H9 (cell line): ENCODE measurements at regions not wholly inside any gene's neighbourhood (a gene's known extent, or its start where the extent isn't known, plus 50 kb on each side); places are given as distances from the start of the nearest gene placed in this dataset.

Experiments
- DNase-seq: peaks from one replicate; pipeline ENCODE4 v3.0.0-alpha.2; 2017
- H2AFZ ChIP-seq: one replicate; pipeline ENCODE4 v1.6.1; 2013; ENCODE audit warnings: mild to moderate bottlenecking, low read length, control low read depth, moderate library complexity
- H2AK5ac ChIP-seq: 2 replicates; pipeline ENCODE4 v1.6.1; 2013; ENCODE audit warnings: low read length, control low read depth, mixed read lengths; ENCODE audit not compliant: insufficient read length
- H2BK120ac ChIP-seq: one replicate; pipeline ENCODE4 v1.6.1; 2013; ENCODE audit warnings: low read depth, mild to moderate bottlenecking, low read length, control low read depth, inconsistent platforms; ENCODE audit not compliant: poor library complexity, severe bottlenecking
- H2BK12ac ChIP-seq: 2 replicates; pipeline ENCODE4 v1.6.1; 2013; ENCODE audit warnings: low read length, control low read depth, mixed read lengths, low read depth; ENCODE audit not compliant: insufficient read length
- H2BK15ac ChIP-seq: 2 replicates; pipeline ENCODE4 v1.6.1; 2013; ENCODE audit warnings: low read depth, low read length, control low read depth
- H2BK20ac ChIP-seq: one replicate; pipeline ENCODE4 v1.6.1; 2013; ENCODE audit warnings: low read depth, mild to moderate bottlenecking, low read length, control low read depth, inconsistent platforms; ENCODE audit not compliant: poor library complexity, severe bottlenecking
- H2BK5ac ChIP-seq: 2 replicates; pipeline ENCODE4 v1.6.1; 2013; ENCODE audit warnings: low read length, control low read depth, mixed read lengths; ENCODE audit not compliant: insufficient read length
- H3K14ac ChIP-seq: 2 replicates; pipeline ENCODE4 v1.6.1; 2013; ENCODE audit warnings: low read length, control low read depth; ENCODE audit not compliant: insufficient read depth
- H3K18ac ChIP-seq: 2 replicates; pipeline ENCODE4 v1.6.1; 2013; ENCODE audit warnings: low read depth, mild to moderate bottlenecking, mixed read lengths, low read length, control low read depth; ENCODE audit not compliant: insufficient read length
- H3K23ac ChIP-seq: 2 replicates; pipeline ENCODE4 v1.6.1; 2013; ENCODE audit warnings: low read length, control low read depth, mixed read lengths, low read depth; ENCODE audit not compliant: insufficient read length
- H3K23me2 ChIP-seq: 2 replicates; pipeline ENCODE4 v1.6.1; 2013; ENCODE audit warnings: low read depth, mild to moderate bottlenecking, mixed read lengths, low read length, control low read depth; ENCODE audit not compliant: insufficient read length, poor library complexity, severe bottlenecking
- H3K27ac ChIP-seq: 2 replicates; pipeline ENCODE4 v1.5.1; 2013; ENCODE audit warnings: low read length, control low read depth, mixed read lengths, low read depth; ENCODE audit not compliant: insufficient read length
- H3K27me3 ChIP-seq: 2 replicates; pipeline ENCODE4 v1.6.1; 2013; ENCODE audit warnings: low read length, control low read depth, inconsistent platforms; ENCODE audit not compliant: insufficient read depth
- H3K4ac ChIP-seq: 2 replicates; pipeline ENCODE4 v1.6.1; 2013; ENCODE audit warnings: low read depth, mild to moderate bottlenecking, control low read depth, inconsistent platforms, low read length, moderate library complexity
- H3K4me1 ChIP-seq: 2 replicates; pipeline ENCODE4 v1.6.1; 2013; ENCODE audit warnings: low read length, control low read depth, inconsistent platforms; ENCODE audit not compliant: insufficient read depth
- H3K4me2 ChIP-seq: 2 replicates; pipeline ENCODE4 v1.6.1; 2013; ENCODE audit warnings: low read length, control low read depth, mixed read lengths; ENCODE audit not compliant: insufficient read length, insufficient read depth
- H3K56ac ChIP-seq: 2 replicates; pipeline ENCODE4 v1.6.1; 2013; ENCODE audit warnings: low read depth, mild to moderate bottlenecking, mixed read lengths, low read length, control low read depth; ENCODE audit not compliant: insufficient read length
- H3K79me1 ChIP-seq: 2 replicates; pipeline ENCODE4 v1.6.1; 2013; ENCODE audit warnings: low read depth, mild to moderate bottlenecking, moderate library complexity, low read length, control low read depth, inconsistent platforms; ENCODE audit not compliant: insufficient read depth, poor library complexity, severe bottlenecking
- H3K79me2 ChIP-seq: 2 replicates; pipeline ENCODE4 v1.6.1; 2013; ENCODE audit warnings: low read length, control low read depth, inconsistent platforms; ENCODE audit not compliant: insufficient read depth
- H3K9ac ChIP-seq: 2 replicates; pipeline ENCODE4 v1.6.1; 2013; ENCODE audit warnings: low read length, control low read depth, mixed read lengths; ENCODE audit not compliant: insufficient read length; ENCODE audit errors: extremely low read depth
- H3K9me3 ChIP-seq: one replicate; pipeline ENCODE4 v1.6.1; 2013; ENCODE audit warnings: low read depth, low read length, inconsistent platforms; ENCODE audit not compliant: control insufficient read depth
- H3T11ph ChIP-seq: one replicate; pipeline ENCODE4 v1.6.1; 2013; ENCODE audit warnings: mild to moderate bottlenecking, low read length, control low read depth, inconsistent platforms
- H4K20me1 ChIP-seq: one replicate; pipeline ENCODE4 v1.6.1; 2013; ENCODE audit not compliant: control insufficient read depth, insufficient read length, insufficient read depth
- H4K5ac ChIP-seq: 2 replicates; pipeline ENCODE4 v1.6.1; 2013; ENCODE audit warnings: low read depth, mild to moderate bottlenecking, mixed read lengths, low read length, control low read depth; ENCODE audit not compliant: insufficient read length
- H4K8ac ChIP-seq: replicated peaks from 2 replicates; pipeline ENCODE4 v1.6.1; 2013; ENCODE audit warnings: low read length, control low read depth, mixed read lengths, low read depth; ENCODE audit not compliant: insufficient read length
- H4K91ac ChIP-seq: 2 replicates; pipeline ENCODE4 v1.6.1; 2013; ENCODE audit warnings: low read depth, mild to moderate bottlenecking, moderate library complexity, mixed read lengths, low read length, control low read depth; ENCODE audit not compliant: insufficient read length
- H3K27ac Mint-ChIP-seq, 3 experiments: 2 replicates in 2 of 3; 3 replicates in 1 of 3; pipeline ENCODE4 v1.8.0; 2020 to 2021; ENCODE audit warnings: mixed read lengths in 3 of 3, mild to moderate bottlenecking in 1 of 3, moderate library complexity in 1 of 3
- H3K27me3 Mint-ChIP-seq: 2 replicates; pipeline ENCODE4 v1.8.0; 2021; ENCODE audit warnings: low read depth, mild to moderate bottlenecking, moderate library complexity, mixed read lengths
- H3K36me3 Mint-ChIP-seq, 3 experiments: 2 replicates in 2 of 3; 3 replicates in 1 of 3; pipeline ENCODE4 v1.8.0; 2020 to 2021; ENCODE audit warnings: low read depth in 3 of 3, mixed read lengths in 3 of 3; ENCODE audit not compliant: insufficient read depth in 1 of 3
- H3K4me1 Mint-ChIP-seq, 2 experiments: 2 replicates each; pipeline ENCODE4 v1.8.0; 2020; ENCODE audit warnings: mixed read lengths in 2 of 2
- H3K4me3 Mint-ChIP-seq, 2 experiments: 2 replicates in 1 of 2; 3 replicates in 1 of 2; pipeline ENCODE4 v1.8.0; 2020 to 2021; ENCODE audit warnings: mild to moderate bottlenecking in 2 of 2, mixed read lengths in 2 of 2, moderate library complexity in 1 of 2
- H3K9me3 Mint-ChIP-seq, 2 experiments: 2 replicates in 1 of 2; 3 replicates in 1 of 2; pipeline ENCODE4 v1.8.0; 2020; ENCODE audit warnings: mild to moderate bottlenecking in 2 of 2, mixed read lengths in 2 of 2, moderate library complexity in 1 of 2
- CTCF ChIP-seq: fragments of 200-600 bp; sonication (generic); conservative IDR thresholded peaks from 3 replicates; pipeline ENCODE4 v1.8.0; 2021; ENCODE audit warnings: antibody characterized with exemption, mild to moderate bottlenecking

GRCh38 chr2:58304843-58305242, 63.7 kb upstream of the FANCL start:
- H3K9me3 Mint-ChIP-seq = peaks cover 5 to 9% of the 10 kb centered on the region in 2 experiments
- DNase-seq = no peak
- H2BK20ac ChIP-seq = no peak overlapping the region

More at GRCh38 chr2:58304843-58305242, 63.7 kb upstream of the FANCL start:
- no peak for TF ChIP-seq CTCF
- no peaks in the 10 kb centered on the region for H3K27me3 Mint-ChIP-seq
- H3K4me3 Mint-ChIP-seq = no peak overlapping the region
- H3K27ac ChIP-seq = no peak overlapping the region
- H3K4me1 Mint-ChIP-seq = peaks cover 5 to 6% of the 10 kb centered on the region in 2 experiments
- H3K23ac ChIP-seq = no peak overlapping the region
- H2BK120ac ChIP-seq = no peak overlapping the region
- H3K18ac ChIP-seq = no peak overlapping the region
- no peak overlapping the region for H3K14ac ChIP-seq
- H3K9ac ChIP-seq = no peak overlapping the region
- H4K20me1 ChIP-seq = no peaks in the 10 kb centered on the region
- no peak overlapping the region for H4K5ac ChIP-seq
- no peak overlapping the region for H3K4ac ChIP-seq
- H2BK5ac ChIP-seq = no peak overlapping the region
- no peak overlapping the region for H2BK15ac ChIP-seq
- H4K8ac ChIP-seq = no peak overlapping the region
- H3K27ac Mint-ChIP-seq = no peak overlapping the region
- no peaks in the 10 kb centered on the region for H3K9me3 ChIP-seq
- H3K23me2 ChIP-seq = no peaks in the 10 kb centered on the region
- no peaks in the 10 kb centered on the region for H3K79me2 ChIP-seq
- no peak overlapping the region for H2AK5ac ChIP-seq
- H2AFZ ChIP-seq = no peak overlapping the region
- H3K56ac ChIP-seq = no peak overlapping the region
- H4K91ac ChIP-seq = no peak overlapping the region
- H3T11ph ChIP-seq = no peak overlapping the region
- H3K27me3 ChIP-seq = no peaks in the 10 kb centered on the region
- H2BK12ac ChIP-seq = no peak overlapping the region
- no peaks in the 10 kb centered on the region for H3K4me1 ChIP-seq
- peaks cover 2 to 11% (median 3%) of the 10 kb centered on the region in 3 experiments; a peak in 4 of 7 replicates for H3K36me3 Mint-ChIP-seq
- H3K79me1 ChIP-seq = no peaks in the 10 kb centered on the region
- no peak overlapping the region for H3K4me2 ChIP-seq
